Stomach (tissue), 4 donors: ENCODE measurements at regions not wholly inside any gene's neighbourhood (a gene's known extent, or its start where the extent isn't known, plus 50 kb on each side); places are given as distances from the start of the nearest gene placed in this dataset.

ENCODE experiments used
- CTCF ChIP-seq, 7 experiments: fragments of 450-650 bp in 4 of 7; fragments of 200-600 bp in 3 of 7; sonication (generic) in 3 of 7; IDR thresholded peaks; one replicate each; pipeline ENCODE4 v1.5.1; 2016 to 2019; ENCODE audit warnings: antibody characterized with exemption in 7 of 7, control low read depth in 2 of 7, mild to moderate bottlenecking in 1 of 7
- POLR2A ChIP-seq, 4 donors: fragments of 450-650 bp; IDR thresholded peaks; one replicate each; pipeline ENCODE4 v1.6.1; 2016; ENCODE audit warnings: antibody characterized with exemption in 4 of 4, control low read depth in 2 of 4, mild to moderate bottlenecking in 1 of 4, moderate library complexity in 1 of 4

DNA sequence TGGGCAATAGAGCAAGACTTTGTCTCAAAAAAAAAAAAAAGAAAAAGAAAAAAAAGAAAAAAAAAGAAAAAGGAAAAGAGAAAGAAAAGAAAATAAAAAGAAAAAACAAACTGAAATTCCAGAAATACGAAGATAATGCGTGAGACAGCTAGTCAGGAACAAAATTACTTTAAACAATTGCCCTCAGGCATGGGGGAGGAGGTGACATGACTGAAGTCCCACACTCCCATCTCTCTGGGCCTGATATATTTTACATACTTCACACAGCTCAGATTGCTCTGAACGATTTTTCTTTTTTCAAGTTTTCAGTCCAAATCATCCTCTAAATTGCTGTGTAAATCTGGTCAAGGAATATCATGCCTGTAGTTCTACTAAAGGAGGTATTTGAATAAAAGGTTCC is 409.5 kb upstream of the DEPDC1 start:
- no peak for TF ChIP-seq CTCF (IDR thresholded peaks at IDR 0.05)
- no peak for TF ChIP-seq POLR2A (IDR thresholded peaks at IDR 0.05)
